ENCODE measurements at regions not wholly inside any gene's neighbourhood (a gene's known extent, or its start where the extent isn't known, plus 50 kb on each side); places are given as distances from the start of the nearest gene placed in this dataset.

- no peak for DNase-seq
These were observed 103.0 kb upstream of the TGFBR2 start for GRCh38 chr3:30503446-30503845.

GRCh38 chr3:30504939-30505338 is 101.5 kb upstream of the TGFBR2 start:
- DNase-seq: no peak

GRCh38 chr3:30505866-30506520 is 100.4 kb upstream of the TGFBR2 start:
- no peak for DNase-seq

GRCh38 chr3:30508339-30508738 is 98.1 kb upstream of the TGFBR2 start:
- DNase-seq: no peak

- DNase-seq: peak; percentile 91
These were observed 95.8 kb upstream of the TGFBR2 start for GRCh38 chr3:30510596-30510995.

GRCh38 chr3:30511524-30512251 is 94.7 kb upstream of the TGFBR2 start:
- peak; percentile 99 for DNase-seq

- DNase-seq: no peak
These were observed 93.8 kb upstream of the TGFBR2 start for GRCh38 chr3:30512576-30512975.

GRCh38 chr3:30513374-30514152 is 92.8 kb upstream of the TGFBR2 start:
- no peak for DNase-seq

- DNase-seq: no peak
These were observed 90.2 kb upstream of the TGFBR2 start for GRCh38 chr3:30516238-30516637.

- peak; percentile 60 for DNase-seq
These were observed 88.1 kb upstream of the TGFBR2 start for GRCh38 chr3:30518181-30518864.

- DNase-seq: no peak
These were observed 87.5 kb upstream of the TGFBR2 start for GRCh38 chr3:30518872-30519271.

- no peak for DNase-seq
These were observed 85.7 kb upstream of the TGFBR2 start for GRCh38 chr3:30520699-30521098.

GRCh38 chr3:30521156-30521715 is 85.2 kb upstream of the TGFBR2 start:
- no peak for DNase-seq

GRCh38 chr3:30522476-30522875 is 83.9 kb upstream of the TGFBR2 start:
- DNase-seq: peak; percentile 52

- DNase-seq: no peak
These were observed 83.0 kb upstream of the TGFBR2 start for GRCh38 chr3:30523366-30523765.

- DNase-seq: peak; percentile 14
These were observed 81.9 kb upstream of the TGFBR2 start for GRCh38 chr3:30524357-30525040.

- no peak for DNase-seq
These were observed 80.4 kb upstream of the TGFBR2 start for GRCh38 chr3:30526031-30526430.

- DNase-seq: no peak
These were observed 79.2 kb upstream of the TGFBR2 start for GRCh38 chr3:30527186-30527585.

- DNase-seq: no peak
These were observed 78.7 kb upstream of the TGFBR2 start for GRCh38 chr3:30527720-30528119.

GRCh38 chr3:30530084-30530483 is 76.3 kb upstream of the TGFBR2 start:
- DNase-seq: no peak

- DNase-seq: no peak
These were observed 75.3 kb upstream of the TGFBR2 start for GRCh38 chr3:30531017-30531570.

GRCh38 chr3:30535525-30535924 is 70.9 kb upstream of the TGFBR2 start:
- DNase-seq: no peak
